ENCODE measurements at regions not wholly inside any gene's neighbourhood (a gene's known extent, or its start where the extent isn't known, plus 50 kb on each side); places are given as distances from the start of the nearest gene placed in this dataset.

GRCh38 chr3:76152028-76152427 lies 366.7 kb upstream of the ZNF717 start:
- TF ChIP-seq POLR2A (IDR thresholded peaks at IDR 0.05), result no peak
- TF ChIP-seq CTCF (IDR thresholded peaks at IDR 0.05), result no peak

Data from breast epithelium (tissue), 3 donors.